ENCODE measurements at regions not wholly inside any gene's neighbourhood (a gene's known extent, or its start where the extent isn't known, plus 50 kb on each side); places are given as distances from the start of the nearest gene placed in this dataset.
"Not testable (repeated sequence)": the region's sequence is repeated elsewhere in the genome, so short reads cannot be mapped to it uniquely, and the experiment has no call there.

DNA sequence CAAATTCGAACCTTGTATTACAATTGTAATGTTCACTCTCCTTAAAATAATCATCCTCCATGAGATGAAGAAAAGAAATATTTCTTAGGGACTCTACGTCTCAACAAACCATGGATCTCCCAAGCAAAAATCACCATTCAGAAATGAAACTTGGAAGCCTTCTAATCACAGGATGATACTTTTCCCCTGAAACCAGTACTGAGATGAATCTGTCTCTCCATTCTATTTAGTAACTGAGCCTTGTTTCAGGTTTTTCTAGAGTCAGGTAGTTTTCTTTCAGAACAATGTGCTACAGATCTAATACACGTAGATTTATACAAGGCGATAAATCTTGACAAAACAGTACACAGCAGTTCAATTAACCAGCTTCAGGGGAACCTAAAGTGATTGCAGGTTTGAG lies 660.1 kb upstream of the CBLB start:
- no peaks in the 10 kb centered on the region for H3K4me1 ChIP-seq (ENCODE audit: insufficient read depth, low read length, severe bottlenecking)
- H3K4me3 ChIP-seq (ENCODE audit: low read depth, low read length, poor library complexity, severe bottlenecking), result no peak overlapping the region
- no peaks in the 10 kb centered on the region for H4K20me1 ChIP-seq (ENCODE audit: insufficient read depth, low read length)
- H2AFZ ChIP-seq (ENCODE audit: low read length), result no peak overlapping the region
- no peaks in the 10 kb centered on the region for H3F3A ChIP-seq (ENCODE audit: insufficient read depth, low read length)
- no peaks in the 10 kb centered on the region for H3K79me2 ChIP-seq (ENCODE audit: insufficient read depth, low read length)
- H3K9ac ChIP-seq (ENCODE audit: low read length), result no peak overlapping the region
- H3K27me3 ChIP-seq (ENCODE audit: insufficient read depth, low read length), result no peaks in the 10 kb centered on the region
- no peak overlapping the region for H3K27ac ChIP-seq (ENCODE audit: low read depth, low read length, poor library complexity, severe bottlenecking)
- TF ChIP-seq, protein P1, sequence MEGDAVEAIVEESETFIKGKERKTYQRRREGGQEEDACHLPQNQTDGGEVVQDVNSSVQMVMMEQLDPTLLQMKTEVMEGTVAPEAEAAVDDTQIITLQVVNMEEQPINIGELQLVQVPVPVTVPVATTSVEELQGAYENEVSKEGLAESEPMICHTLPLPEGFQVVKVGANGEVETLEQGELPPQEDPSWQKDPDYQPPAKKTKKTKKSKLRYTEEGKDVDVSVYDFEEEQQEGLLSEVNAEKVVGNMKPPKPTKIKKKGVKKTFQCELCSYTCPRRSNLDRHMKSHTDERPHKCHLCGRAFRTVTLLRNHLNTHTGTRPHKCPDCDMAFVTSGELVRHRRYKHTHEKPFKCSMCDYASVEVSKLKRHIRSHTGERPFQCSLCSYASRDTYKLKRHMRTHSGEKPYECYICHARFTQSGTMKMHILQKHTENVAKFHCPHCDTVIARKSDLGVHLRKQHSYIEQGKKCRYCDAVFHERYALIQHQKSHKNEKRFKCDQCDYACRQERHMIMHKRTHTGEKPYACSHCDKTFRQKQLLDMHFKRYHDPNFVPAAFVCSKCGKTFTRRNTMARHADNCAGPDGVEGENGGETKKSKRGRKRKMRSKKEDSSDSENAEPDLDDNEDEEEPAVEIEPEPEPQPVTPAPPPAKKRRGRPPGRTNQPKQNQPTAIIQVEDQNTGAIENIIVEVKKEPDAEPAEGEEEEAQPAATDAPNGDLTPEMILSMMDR (IDR thresholded peaks at IDR 0.05; ENCODE audit: low read length), result no peak
- no peak for TF ChIP-seq EZH2 (IDR thresholded peaks at IDR 0.05; ENCODE audit: borderline replicate concordance, low read length)
- H3K4me2 ChIP-seq (ENCODE audit: low read length), result no peak overlapping the region
- H3K9me2 ChIP-seq (ENCODE audit: low read depth, low read length), result no peaks in the 10 kb centered on the region
- H3K9me3 ChIP-seq (ENCODE audit: low read length), result 0 out of 2 replicates have a peak, but pooled peaks cover 3% of the 10 kb centered on the region
- no peaks in the 10 kb centered on the region for H3K36me3 ChIP-seq (ENCODE audit: insufficient read depth, low read length)

DNA sequence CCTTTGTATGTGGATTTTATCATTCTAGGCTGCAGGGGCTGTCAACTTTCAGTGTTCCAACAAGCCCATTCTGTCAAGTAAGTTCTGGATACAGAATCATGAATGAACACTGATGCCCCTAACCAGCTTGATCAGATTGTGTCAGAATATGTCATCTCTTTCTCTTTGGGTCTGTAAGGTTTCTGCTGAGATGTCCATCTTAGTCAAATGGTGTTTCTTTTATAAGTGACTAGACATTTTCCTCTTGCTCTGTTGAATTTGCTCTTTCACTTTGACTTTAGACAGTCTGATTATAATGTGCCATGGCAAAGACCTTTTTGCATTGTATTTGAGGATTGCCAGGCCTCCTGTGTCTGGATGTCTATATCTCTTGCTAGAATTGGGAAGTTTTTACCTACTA lies 660.9 kb upstream of the CBLB start:
- no peaks in the 10 kb centered on the region for H3K36me3 ChIP-seq (ENCODE audit: insufficient read depth, low read length)
- TF ChIP-seq, protein P1 (IDR thresholded peaks at IDR 0.05; ENCODE audit: low read length), result no peak
- no peak for TF ChIP-seq EZH2 (IDR thresholded peaks at IDR 0.05; ENCODE audit: borderline replicate concordance, low read length)
- no peaks in the 10 kb centered on the region for H3F3A ChIP-seq (ENCODE audit: insufficient read depth, low read length)
- 0 out of 2 replicates have a peak, but pooled peaks cover 3% of the 10 kb centered on the region for H3K9me3 ChIP-seq (ENCODE audit: low read length)
- H3K27ac ChIP-seq (ENCODE audit: low read depth, low read length, poor library complexity, severe bottlenecking), result no peak overlapping the region
- no peaks in the 10 kb centered on the region for H3K79me2 ChIP-seq (ENCODE audit: insufficient read depth, low read length)
- no peaks in the 10 kb centered on the region for H3K4me1 ChIP-seq (ENCODE audit: insufficient read depth, low read length, severe bottlenecking)
- H3K4me3 ChIP-seq (ENCODE audit: low read depth, low read length, poor library complexity, severe bottlenecking), result no peak overlapping the region
- H4K20me1 ChIP-seq (ENCODE audit: insufficient read depth, low read length), result no peaks in the 10 kb centered on the region
- H3K9me2 ChIP-seq (ENCODE audit: low read depth, low read length), result no peaks in the 10 kb centered on the region
- no peak overlapping the region for H2AFZ ChIP-seq (ENCODE audit: low read length)
- H3K4me2 ChIP-seq (ENCODE audit: low read length), result no peak overlapping the region
- H3K27me3 ChIP-seq (ENCODE audit: insufficient read depth, low read length), result no peaks in the 10 kb centered on the region
- H3K9ac ChIP-seq (ENCODE audit: low read length), result no peak overlapping the region

DNA sequence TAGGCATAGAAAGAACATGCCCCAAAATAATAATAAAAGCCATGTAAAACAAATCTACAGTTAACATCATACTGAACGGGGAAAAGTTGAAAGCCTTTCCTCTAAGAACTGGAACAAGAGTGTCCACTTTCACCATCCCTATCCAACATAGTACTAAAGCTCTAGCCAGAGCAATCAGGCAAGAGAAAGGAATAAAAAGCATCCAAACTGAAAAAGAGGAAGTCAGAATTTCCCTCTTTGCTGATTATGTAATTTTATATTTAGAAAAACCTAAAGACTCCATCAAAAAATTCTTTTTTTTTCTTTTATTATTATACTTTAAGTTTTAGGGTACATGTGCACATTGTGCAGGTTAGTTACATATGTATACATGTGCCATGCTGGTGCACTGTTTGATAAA lies 661.6 kb upstream of the CBLB start:
- no peak overlapping the region for H3K4me3 ChIP-seq (ENCODE audit: low read depth, low read length, poor library complexity, severe bottlenecking)
- H3K9me3 ChIP-seq (ENCODE audit: low read length), result 0 out of 2 replicates have a peak, but pooled peaks cover 3% of the 10 kb centered on the region
- H3K4me1 ChIP-seq (ENCODE audit: insufficient read depth, low read length, severe bottlenecking), result no peaks in the 10 kb centered on the region
- H2AFZ ChIP-seq (ENCODE audit: low read length), result no peak overlapping the region
- H3K27me3 ChIP-seq (ENCODE audit: insufficient read depth, low read length), result no peaks in the 10 kb centered on the region
- H3K9ac ChIP-seq (ENCODE audit: low read length), result no peak overlapping the region
- no peaks in the 10 kb centered on the region for H3K36me3 ChIP-seq (ENCODE audit: insufficient read depth, low read length)
- no peaks in the 10 kb centered on the region for H3K9me2 ChIP-seq (ENCODE audit: low read depth, low read length)
- H3K4me2 ChIP-seq (ENCODE audit: low read length), result no peak overlapping the region
- no peaks in the 10 kb centered on the region for H4K20me1 ChIP-seq (ENCODE audit: insufficient read depth, low read length)
- no peak for TF ChIP-seq EZH2 (IDR thresholded peaks at IDR 0.05; ENCODE audit: borderline replicate concordance, low read length)
- TF ChIP-seq, protein P1 (IDR thresholded peaks at IDR 0.05; ENCODE audit: low read length), result no peak
- no peaks in the 10 kb centered on the region for H3K79me2 ChIP-seq (ENCODE audit: insufficient read depth, low read length)
- no peak overlapping the region for H3K27ac ChIP-seq (ENCODE audit: low read depth, low read length, poor library complexity, severe bottlenecking)
- no peaks in the 10 kb centered on the region for H3F3A ChIP-seq (ENCODE audit: insufficient read depth, low read length)

DNA sequence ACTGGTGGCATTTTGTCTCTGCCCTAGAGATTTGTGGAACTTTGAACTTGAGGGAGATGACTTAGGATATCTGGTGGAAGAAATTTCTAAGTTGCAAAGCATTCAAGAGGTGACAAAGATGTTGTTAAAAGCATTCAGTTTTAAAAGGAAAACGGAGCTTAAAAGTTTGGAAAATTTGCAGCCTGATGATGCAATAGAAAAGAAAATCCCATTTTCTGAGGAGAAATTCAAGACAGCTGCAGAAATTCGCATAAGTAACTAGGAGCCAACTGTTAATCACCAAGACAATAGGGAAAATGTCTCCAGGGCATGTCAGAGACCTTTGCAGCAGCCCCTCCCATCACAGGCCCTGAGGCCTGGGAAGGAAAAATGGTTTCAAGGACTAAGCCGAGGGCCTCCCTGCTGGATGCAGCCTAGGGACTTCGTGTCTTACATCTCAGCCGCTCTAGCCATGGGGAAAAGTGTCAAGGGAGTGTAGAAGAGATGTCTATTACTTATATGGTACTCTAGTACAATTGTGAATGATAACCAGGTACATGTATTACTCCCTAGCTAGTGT lies 663.0 kb upstream of the CBLB start:
- H3K4me3 ChIP-seq (ENCODE audit: low read depth, low read length, poor library complexity, severe bottlenecking); H3K9me2 ChIP-seq (ENCODE audit: low read depth, low read length); H3K36me3 ChIP-seq (ENCODE audit: insufficient read depth, low read length); H3K9me3 ChIP-seq (ENCODE audit: low read length); H3K27ac ChIP-seq (ENCODE audit: low read depth, low read length, poor library complexity, severe bottlenecking); H3K4me2 ChIP-seq (ENCODE audit: low read length); H2AFZ ChIP-seq (ENCODE audit: low read length); H3K4me1 ChIP-seq (ENCODE audit: insufficient read depth, low read length, severe bottlenecking); H4K20me1 ChIP-seq (ENCODE audit: insufficient read depth, low read length); H3K9ac ChIP-seq (ENCODE audit: low read length); H3F3A ChIP-seq (ENCODE audit: insufficient read depth, low read length); H3K27me3 ChIP-seq (ENCODE audit: insufficient read depth, low read length); H3K79me2 ChIP-seq (ENCODE audit: insufficient read depth, low read length): not testable (repeated sequence)

Data from OCI-LY1 (cell line).